ENCODE measurements at regions not wholly inside any gene's neighbourhood (a gene's known extent, or its start where the extent isn't known, plus 50 kb on each side); places are given as distances from the start of the nearest gene placed in this dataset.

GRCh38 chr3:117304681-117305080 lies 595.1 kb downstream of the TUSC7 start:
- H3K79me2 ChIP-seq (ENCODE audit: insufficient read depth, low read length): no peaks in the 10 kb centered on the region
- no peak for FAIRE-seq
- TF ChIP-seq EZH2 (IDR thresholded peaks at IDR 0.05; ENCODE audit: insufficient read depth, low read length) (no peak), CTCF (IDR thresholded peaks at IDR 0.05; ENCODE audit: insufficient read depth, low read depth, low read length) (no peak)
- H3K4me1 Mint-ChIP-seq (ENCODE audit: low read depth, unreplicated experiment): peaks cover 6% of the 10 kb centered on the region
- H3K36me3 Mint-ChIP-seq (ENCODE audit: low read depth, unreplicated experiment): no peaks in the 10 kb centered on the region
- no peaks in the 10 kb centered on the region for H3K36me3 ChIP-seq (ENCODE audit: insufficient read depth, low read length)
- H3K9me3 ChIP-seq (ENCODE audit: insufficient read depth, low read depth, low read length): no peaks in the 10 kb centered on the region
- no peaks in the 10 kb centered on the region for H3K27me3 Mint-ChIP-seq (ENCODE audit: low read depth, unreplicated experiment)
- no peak overlapping the region for H3K4me3 Mint-ChIP-seq (ENCODE audit: unreplicated experiment)
- H3K27ac Mint-ChIP-seq (ENCODE audit: unreplicated experiment): no peak overlapping the region
- H3K4me3 ChIP-seq (ENCODE audit: insufficient read depth, low read depth, low read length): no peak overlapping the region
- DNase-seq (ENCODE audit: low read depth): no peak
- H2AFZ ChIP-seq (ENCODE audit: low read depth, low read length): no peak overlapping the region
- no peaks in the 10 kb centered on the region for H3K27me3 ChIP-seq (ENCODE audit: insufficient read depth, low read length)
- no peaks in the 10 kb centered on the region for H3K4me1 ChIP-seq (ENCODE audit: insufficient read depth, low read length)
- H3K9me3 Mint-ChIP-seq (ENCODE audit: unreplicated experiment): no peaks in the 10 kb centered on the region
- H3K4me2 ChIP-seq (ENCODE audit: low read length): no peak overlapping the region
- H4K20me1 ChIP-seq (ENCODE audit: insufficient read depth, low read length): no peaks in the 10 kb centered on the region
- no peak overlapping the region for H3K9ac ChIP-seq (ENCODE audit: low read length)
- no peak overlapping the region for H3K27ac ChIP-seq (ENCODE audit: low read depth, low read length)

- H3K4me2 ChIP-seq (ENCODE audit: low read length): no peak overlapping the region
- H3K9ac ChIP-seq (ENCODE audit: low read length): no peak overlapping the region
- H3K27me3 Mint-ChIP-seq (ENCODE audit: low read depth, unreplicated experiment): no peaks in the 10 kb centered on the region
- no peak for TF ChIP-seq EZH2 (IDR thresholded peaks at IDR 0.05; ENCODE audit: insufficient read depth, low read length)
- TF ChIP-seq CTCF (IDR thresholded peaks at IDR 0.05; ENCODE audit: insufficient read depth, low read depth, low read length): no peak
- no peak overlapping the region for H3K4me3 ChIP-seq (ENCODE audit: insufficient read depth, low read depth, low read length)
- no peaks in the 10 kb centered on the region for H3K36me3 ChIP-seq (ENCODE audit: insufficient read depth, low read length)
- DNase-seq (ENCODE audit: low read depth) (no peak), FAIRE-seq (no peak)
- no peaks in the 10 kb centered on the region for H3K79me2 ChIP-seq (ENCODE audit: insufficient read depth, low read length)
- H4K20me1 ChIP-seq (ENCODE audit: insufficient read depth, low read length): no peaks in the 10 kb centered on the region
- H3K9me3 Mint-ChIP-seq (ENCODE audit: unreplicated experiment): no peaks in the 10 kb centered on the region
- no peaks in the 10 kb centered on the region for H3K27me3 ChIP-seq (ENCODE audit: insufficient read depth, low read length)
- no peaks in the 10 kb centered on the region for H3K4me1 ChIP-seq (ENCODE audit: insufficient read depth, low read length)
- no peak overlapping the region for H3K4me3 Mint-ChIP-seq (ENCODE audit: unreplicated experiment)
- H3K9me3 ChIP-seq (ENCODE audit: insufficient read depth, low read depth, low read length): no peaks in the 10 kb centered on the region
- H2AFZ ChIP-seq (ENCODE audit: low read depth, low read length): no peak overlapping the region
- no peak overlapping the region for H3K27ac Mint-ChIP-seq (ENCODE audit: unreplicated experiment)
- no peaks in the 10 kb centered on the region for H3K36me3 Mint-ChIP-seq (ENCODE audit: low read depth, unreplicated experiment)
- H3K27ac ChIP-seq (ENCODE audit: low read depth, low read length): no peak overlapping the region
- peaks cover 6% of the 10 kb centered on the region for H3K4me1 Mint-ChIP-seq (ENCODE audit: low read depth, unreplicated experiment)
Measured at GRCh38 chr3:117305681-117306080, 596.1 kb downstream of the TUSC7 start.

- Mint-ChIP-seq H3K4me1 (ENCODE audit: low read depth, unreplicated experiment) (peaks cover 6% of the 10 kb centered on the region), H3K9me3 (ENCODE audit: unreplicated experiment) (no peaks in the 10 kb centered on the region), H3K27me3 (ENCODE audit: low read depth, unreplicated experiment) (no peaks in the 10 kb centered on the region), H3K36me3 (ENCODE audit: low read depth, unreplicated experiment) (no peaks in the 10 kb centered on the region), H3K4me3 (ENCODE audit: unreplicated experiment) (no peak overlapping the region), H3K27ac (ENCODE audit: unreplicated experiment) (no peak overlapping the region)
- no peak overlapping the region for H3K27ac ChIP-seq (ENCODE audit: low read depth, low read length)
- no peak overlapping the region for H3K9ac ChIP-seq (ENCODE audit: low read length)
- no peak overlapping the region for H2AFZ ChIP-seq (ENCODE audit: low read depth, low read length)
- no peaks in the 10 kb centered on the region for H3K36me3 ChIP-seq (ENCODE audit: insufficient read depth, low read length)
- TF ChIP-seq CTCF (IDR thresholded peaks at IDR 0.05; ENCODE audit: insufficient read depth, low read depth, low read length) (no peak), EZH2 (IDR thresholded peaks at IDR 0.05; ENCODE audit: insufficient read depth, low read length) (no peak)
- no peaks in the 10 kb centered on the region for H3K9me3 ChIP-seq (ENCODE audit: insufficient read depth, low read depth, low read length)
- no peak for DNase-seq (ENCODE audit: low read depth)
- no peak for FAIRE-seq
- no peaks in the 10 kb centered on the region for H3K4me1 ChIP-seq (ENCODE audit: insufficient read depth, low read length)
- no peaks in the 10 kb centered on the region for H3K79me2 ChIP-seq (ENCODE audit: insufficient read depth, low read length)
- H4K20me1 ChIP-seq (ENCODE audit: insufficient read depth, low read length): no peaks in the 10 kb centered on the region
- H3K27me3 ChIP-seq (ENCODE audit: insufficient read depth, low read length): no peaks in the 10 kb centered on the region
- H3K4me3 ChIP-seq (ENCODE audit: insufficient read depth, low read depth, low read length): no peak overlapping the region
- H3K4me2 ChIP-seq (ENCODE audit: low read length): no peak overlapping the region
Measured at GRCh38 chr3:117306299-117306698, 596.7 kb downstream of the TUSC7 start.

All from astrocyte (in vitro differentiated cells and primary cell).